Caco-2 (cell line): ENCODE measurements at regions not wholly inside any gene's neighbourhood (a gene's known extent, or its start where the extent isn't known, plus 50 kb on each side); places are given as distances from the start of the nearest gene placed in this dataset.

ENCODE experiments used
- BruUV-seq: library from RNA; stranded (reverse); fragments of 400-500 nt; replicated peaks from 2 replicates; lab custom pipeline; 2021; lab: Mats Ljungman, UMichigan
- CTCF ChIA-PET: fragments of 300-600 bp; sonication (Branson Sonifier 250); formaldehyde crosslinking; loops from one replicate; lab custom pipeline; 2022; ENCODE audit warnings: antibody characterized with exemption; lab: Charles Lee
- POLR2A ChIA-PET: fragments of 300-600 bp; sonication (Branson Sonifier 250); formaldehyde crosslinking; loops from one replicate; lab custom pipeline; 2022; ENCODE audit warnings: antibody characterized with exemption; lab: Charles Lee
- DNase-seq, 2 experiments: peaks; one replicate each; pipeline versions ENCODE4 v3.0.0 to v3.0.0-alpha.2; 2020 to 2022
- H3K27me3 ChIP-seq: replicated peaks from 2 replicates; pipeline ENCODE4 v1.6.0; 2011; ENCODE audit warnings: low read length; ENCODE audit not compliant: control insufficient read depth, insufficient read depth
- H3K36me3 ChIP-seq: 2 replicates; pipeline ENCODE4 v1.5.1; 2011; ENCODE audit warnings: low read length; ENCODE audit not compliant: control insufficient read depth, insufficient read depth
- H3K4me1 ChIP-seq: fragments of 250-450 bp; sonication (Bioruptor Pico); 2 replicates; pipeline ENCODE4 v1.5.1; 2020; ENCODE audit warnings: mild to moderate bottlenecking
- H3K4me3 ChIP-seq: 2 replicates; pipeline ENCODE4 v1.5.1; 2011; ENCODE audit warnings: low read depth, mild to moderate bottlenecking, control low read depth, low read length
- H3K9me3 ChIP-seq: fragments of 250-450 bp; sonication (Bioruptor Pico); 2 replicates; pipeline ENCODE4 v1.5.1; 2020; ENCODE audit warnings: mild to moderate bottlenecking, moderate library complexity
- H3K27ac Mint-ChIP-seq: one replicate; pipeline ENCODE4 v1.8.0; 2022; ENCODE audit warnings: mixed read lengths; ENCODE audit not compliant: unreplicated experiment
- H3K27me3 Mint-ChIP-seq: one replicate; pipeline ENCODE4 v1.8.0; 2022; ENCODE audit warnings: mixed read lengths; ENCODE audit not compliant: insufficient read depth, unreplicated experiment
- H3K36me3 Mint-ChIP-seq: one replicate; pipeline ENCODE4 v1.8.0; 2022; ENCODE audit warnings: mild to moderate bottlenecking, mixed read lengths; ENCODE audit not compliant: insufficient read depth, unreplicated experiment
- H3K4me1 Mint-ChIP-seq: one replicate; pipeline ENCODE4 v1.8.0; 2022; ENCODE audit warnings: low read depth, mixed read lengths; ENCODE audit not compliant: unreplicated experiment
- H3K4me3 Mint-ChIP-seq: one replicate; pipeline ENCODE4 v1.8.0; 2022; ENCODE audit warnings: mild to moderate bottlenecking, moderate library complexity, mixed read lengths; ENCODE audit not compliant: unreplicated experiment
- H3K9me3 Mint-ChIP-seq: one replicate; pipeline ENCODE4 v1.8.0; 2022; ENCODE audit warnings: mixed read lengths; ENCODE audit not compliant: unreplicated experiment
- intact Hi-C: fragments of 100-400 bp; cut with micrococcal nuclease; formaldehyde crosslinking; loops from one replicate; pipeline ENCODE4 v1.10.0; 2022; ENCODE audit not compliant: unreplicated experiment
- TF ChIP-seq, protein P1 (sequence below), 2 experiments: fragments of 200-600 bp in 1 of 2; IDR thresholded peaks; 1 replicate in 1 of 2; 2 replicates in 1 of 2; pipeline versions ENCODE4 v1.5.1 to v1.8.0; 2011 to 2022; ENCODE audit warnings: antibody characterized with exemption in 1 of 2, control low read depth in 1 of 2, inconsistent platforms in 1 of 2, low read depth in 1 of 2, low read length in 1 of 2, mild to moderate bottlenecking in 1 of 2, moderate library complexity in 1 of 2; ENCODE audit not compliant: insufficient read depth in 1 of 2, severe bottlenecking in 1 of 2, unreplicated experiment in 1 of 2

DNA sequence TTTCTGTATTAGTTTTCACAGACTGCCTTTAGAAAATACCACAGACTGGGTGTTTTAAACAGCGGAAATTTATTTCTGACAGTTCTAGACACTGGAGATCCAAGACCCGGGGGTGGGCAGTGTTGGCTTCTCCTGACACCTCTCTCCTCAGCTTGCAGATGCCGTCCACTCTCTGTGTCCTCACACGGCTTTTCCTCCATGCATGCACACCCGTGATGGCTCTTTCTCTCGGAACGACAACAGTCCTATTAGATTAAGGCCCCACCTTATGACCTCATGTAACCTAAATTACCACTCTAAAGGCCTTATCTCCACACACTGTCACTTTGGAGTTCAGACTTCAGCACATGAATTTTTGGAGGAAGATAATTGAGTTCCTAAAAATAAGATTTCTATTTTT is 142.9 kb upstream of the VWC2 start:
- H3K9me3 ChIP-seq: no peaks in the 10 kb centered on the region
- Mint-ChIP-seq H3K27ac (no peak overlapping the region), H3K4me1 (no peaks in the 10 kb centered on the region), H3K36me3 (no peaks in the 10 kb centered on the region), H3K4me3 (no peak overlapping the region), H3K27me3 (no peaks in the 10 kb centered on the region), H3K9me3 (no peaks in the 10 kb centered on the region)
- BruUV-seq: no TSS peak
- no peak for DNase-seq
- CTCF ChIA-PET: no interaction called here
- intact Hi-C loops: no loop called here
- H3K36me3 ChIP-seq: no peaks in the 10 kb centered on the region
- peaks cover 1% of the 10 kb centered on the region for H3K27me3 ChIP-seq
- no peaks in the 10 kb centered on the region for H3K4me1 ChIP-seq
- no peak overlapping the region for H3K4me3 ChIP-seq
- POLR2A ChIA-PET: no interaction called here
- TF ChIP-seq, protein P1, sequence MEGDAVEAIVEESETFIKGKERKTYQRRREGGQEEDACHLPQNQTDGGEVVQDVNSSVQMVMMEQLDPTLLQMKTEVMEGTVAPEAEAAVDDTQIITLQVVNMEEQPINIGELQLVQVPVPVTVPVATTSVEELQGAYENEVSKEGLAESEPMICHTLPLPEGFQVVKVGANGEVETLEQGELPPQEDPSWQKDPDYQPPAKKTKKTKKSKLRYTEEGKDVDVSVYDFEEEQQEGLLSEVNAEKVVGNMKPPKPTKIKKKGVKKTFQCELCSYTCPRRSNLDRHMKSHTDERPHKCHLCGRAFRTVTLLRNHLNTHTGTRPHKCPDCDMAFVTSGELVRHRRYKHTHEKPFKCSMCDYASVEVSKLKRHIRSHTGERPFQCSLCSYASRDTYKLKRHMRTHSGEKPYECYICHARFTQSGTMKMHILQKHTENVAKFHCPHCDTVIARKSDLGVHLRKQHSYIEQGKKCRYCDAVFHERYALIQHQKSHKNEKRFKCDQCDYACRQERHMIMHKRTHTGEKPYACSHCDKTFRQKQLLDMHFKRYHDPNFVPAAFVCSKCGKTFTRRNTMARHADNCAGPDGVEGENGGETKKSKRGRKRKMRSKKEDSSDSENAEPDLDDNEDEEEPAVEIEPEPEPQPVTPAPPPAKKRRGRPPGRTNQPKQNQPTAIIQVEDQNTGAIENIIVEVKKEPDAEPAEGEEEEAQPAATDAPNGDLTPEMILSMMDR (IDR thresholded peaks at IDR 0.05; ENCODE audit: insufficient read depth in 1 of 2, low read depth in 1 of 2, low read length in 1 of 2, severe bottlenecking in 1 of 2, unreplicated experiment in 1 of 2): no peak

DNA sequence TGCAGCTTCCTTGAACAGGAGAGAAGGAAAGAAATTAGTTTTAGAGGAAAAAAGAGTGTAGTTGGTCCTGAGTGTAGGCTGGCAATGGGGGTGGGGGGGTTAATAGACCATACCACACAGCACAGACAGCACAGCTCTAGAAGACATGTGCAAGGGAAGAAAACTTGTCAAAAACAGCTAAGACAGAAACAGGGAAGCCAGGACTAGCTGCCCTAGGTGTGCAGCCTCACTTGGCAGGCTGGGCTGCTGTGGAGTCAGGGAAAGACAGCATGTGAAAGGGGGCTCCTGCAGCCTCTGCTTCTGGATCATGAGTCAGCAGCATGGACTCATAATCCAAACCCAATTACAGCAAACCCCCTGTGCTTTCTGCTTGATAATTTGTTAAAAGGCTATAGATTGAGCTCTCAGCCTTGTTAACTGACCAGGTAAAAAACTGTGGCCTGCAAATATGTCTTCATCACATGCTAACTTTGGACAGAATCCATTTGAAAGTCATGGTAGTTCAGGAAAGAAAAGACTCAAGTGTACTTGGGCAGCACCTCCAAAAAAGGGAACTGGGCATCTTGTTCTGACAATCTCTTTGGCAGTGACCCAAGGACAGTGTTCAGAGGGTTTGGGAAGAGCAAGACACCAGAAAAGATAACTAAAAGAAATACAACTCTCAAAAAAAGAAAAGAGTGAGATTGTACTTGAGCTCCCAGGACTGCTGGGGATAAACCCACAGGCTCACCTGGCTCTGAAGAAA is 142.2 kb upstream of the VWC2 start:
- intact Hi-C loops: no loop called here
- ChIA-PET CTCF (interaction anchor here (0.6 kb wide), 1 partner anchor 159 kb away, joined by 3 read pairs; no protein-coding TSS in a partner anchor), POLR2A (no interaction called here)
- H3K27me3 ChIP-seq: peaks cover 1% of the 10 kb centered on the region
- H3K27me3 Mint-ChIP-seq: no peaks in the 10 kb centered on the region
- no peak overlapping the region for H3K4me3 ChIP-seq
- no peaks in the 10 kb centered on the region for H3K36me3 ChIP-seq
- H3K4me1 Mint-ChIP-seq: no peaks in the 10 kb centered on the region
- TF ChIP-seq, protein P1 (IDR thresholded peaks at IDR 0.05; ENCODE audit: insufficient read depth in 1 of 2, low read depth in 1 of 2, low read length in 1 of 2, severe bottlenecking in 1 of 2, unreplicated experiment in 1 of 2): no peak
- no peak overlapping the region for H3K27ac Mint-ChIP-seq
- no TSS peak for BruUV-seq
- no peaks in the 10 kb centered on the region for H3K9me3 Mint-ChIP-seq
- no peaks in the 10 kb centered on the region for H3K4me1 ChIP-seq
- H3K4me3 Mint-ChIP-seq: no peak overlapping the region
- H3K36me3 Mint-ChIP-seq: no peaks in the 10 kb centered on the region
- DNase-seq: no peak
- H3K9me3 ChIP-seq: no peaks in the 10 kb centered on the region

DNA sequence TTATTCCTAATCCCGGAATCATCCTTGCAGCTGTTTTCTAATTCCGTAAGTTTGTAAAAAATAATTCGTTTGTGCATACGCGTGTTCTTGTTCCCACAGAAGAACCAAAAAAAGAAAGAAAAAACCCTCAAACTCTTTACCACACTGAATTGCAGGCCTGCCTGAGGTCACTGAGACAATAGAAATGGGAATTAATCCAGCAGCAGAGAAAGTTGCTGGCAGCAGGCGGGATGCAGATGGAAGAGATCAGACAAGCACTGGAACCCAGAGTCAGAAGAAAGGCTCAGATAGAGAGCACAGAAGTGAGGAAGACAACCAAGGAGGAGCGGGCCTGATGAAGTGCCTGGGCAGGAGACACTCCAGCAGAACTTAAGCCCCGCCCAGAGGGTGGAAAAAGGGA is 141.5 kb upstream of the VWC2 start:
- Mint-ChIP-seq H3K27me3 (no peaks in the 10 kb centered on the region), H3K4me3 (no peak overlapping the region), H3K4me1 (no peaks in the 10 kb centered on the region), H3K9me3 (no peaks in the 10 kb centered on the region), H3K36me3 (no peaks in the 10 kb centered on the region), H3K27ac (no peak overlapping the region)
- Histone ChIP-seq H3K4me1 (no peaks in the 10 kb centered on the region), H3K9me3 (no peaks in the 10 kb centered on the region), H3K36me3 (no peaks in the 10 kb centered on the region), H3K27me3 (peaks cover 1% of the 10 kb centered on the region; the same call in 1 of the 2 replicates), H3K4me3 (no peak overlapping the region)
- ChIA-PET POLR2A (no interaction called here), CTCF (no interaction called here)
- BruUV-seq: no TSS peak
- intact Hi-C loops: no loop called here
- TF ChIP-seq, protein P1 (IDR thresholded peaks at IDR 0.05; ENCODE audit: insufficient read depth in 1 of 2, low read depth in 1 of 2, low read length in 1 of 2, severe bottlenecking in 1 of 2, unreplicated experiment in 1 of 2): no peak
- DNase-seq: no peak
